Stimulated activated naive CD4-positive, alpha-beta T cell treated with Interleukin-2 at 50 U/mL for 16 hours (primary cell): ENCODE measurements at regions not wholly inside any gene's neighbourhood (a gene's known extent, or its start where the extent isn't known, plus 50 kb on each side); places are given as distances from the start of the nearest gene placed in this dataset.

ENCODE experiments used
- DNase-seq: peaks from one replicate; lab custom pipeline; 2025; lab: John Stamatoyannopoulos, UW

GRCh38 chr11:32039149-32039548 is 51.7 kb upstream of the RCN1 start:
- DNase-seq, result no peak

DNA sequence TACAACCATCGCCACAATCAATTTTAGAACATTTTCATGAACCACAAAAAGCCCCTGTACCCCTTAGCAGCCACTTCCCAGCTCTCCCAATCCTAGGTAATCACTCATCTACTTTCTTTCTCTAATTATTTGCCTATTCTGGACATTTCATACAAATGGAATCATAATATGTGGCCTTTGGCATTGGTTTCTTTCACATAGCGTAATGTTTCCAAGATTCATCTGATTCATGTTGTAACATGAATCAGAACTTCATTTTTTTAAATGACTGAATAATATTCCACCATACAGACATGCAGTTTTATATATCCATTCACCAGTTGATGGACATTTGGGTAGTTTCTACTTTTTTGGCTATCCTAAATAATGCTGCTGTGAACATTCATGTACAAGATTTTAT is 56.2 kb upstream of the RCN1 start:
- DNase-seq, result no peak

DNA sequence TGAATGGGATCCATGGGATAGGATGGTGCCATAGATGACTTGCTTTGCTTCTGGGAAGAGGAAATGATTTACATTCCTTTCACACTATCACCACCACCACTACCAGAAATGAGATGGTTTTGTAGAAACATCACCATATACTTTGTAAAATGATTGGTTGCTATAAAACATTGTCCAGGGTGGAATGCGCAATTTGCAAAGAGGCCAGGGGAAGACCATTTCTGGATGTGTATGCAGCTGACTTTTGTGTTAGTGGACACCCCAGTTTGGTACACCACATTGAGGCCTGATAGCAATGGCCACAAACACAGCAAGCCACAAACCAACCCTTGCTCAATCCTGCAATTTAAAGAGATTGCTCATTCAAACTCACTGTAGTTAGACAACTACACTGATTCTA is 56.7 kb upstream of the RCN1 start:
- DNase-seq, result no peak

DNA sequence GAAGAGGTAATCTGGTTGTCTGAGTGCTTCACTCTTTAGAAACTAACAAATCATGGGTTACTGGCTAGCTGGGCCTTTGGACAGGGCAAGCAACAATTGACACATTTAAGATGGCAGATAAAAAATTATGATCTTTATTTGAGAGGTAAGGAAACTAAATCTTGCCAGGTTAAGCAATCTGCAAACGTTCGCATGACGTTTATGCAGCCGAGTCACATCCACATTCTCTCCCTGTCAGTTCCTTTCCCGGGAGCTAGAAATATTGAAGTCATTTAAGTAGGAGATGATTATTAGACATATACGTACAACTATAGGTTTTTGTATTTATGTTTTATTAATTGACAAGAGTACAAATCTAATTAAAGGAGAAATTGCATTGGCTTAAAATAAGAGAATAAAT is 57.4 kb upstream of the RCN1 start:
- DNase-seq, result no peak

DNA sequence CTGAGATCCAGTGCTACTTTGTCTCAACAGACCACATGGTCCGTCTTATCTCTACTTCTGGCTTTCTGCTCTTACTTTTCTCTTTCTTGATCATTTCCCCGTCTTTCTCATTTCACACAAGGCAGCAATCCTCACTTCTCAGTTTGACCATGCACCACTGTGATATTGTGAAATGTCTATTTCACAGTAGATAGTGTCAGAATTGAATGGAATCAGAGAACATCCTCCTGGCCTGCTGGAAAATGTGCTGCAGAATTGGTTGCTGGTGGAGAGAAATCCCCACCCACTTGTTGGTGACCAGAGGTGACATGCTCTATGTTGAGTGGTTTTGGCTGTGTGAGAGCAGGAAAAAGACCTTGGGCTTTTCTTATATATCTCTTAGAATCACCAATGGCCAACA is 57.8 kb upstream of the RCN1 start:
- DNase-seq, result no peak

- DNase-seq, result no peak
These were observed 58.4 kb upstream of the RCN1 start for GRCh38 chr11:32032478-32032877.

DNA sequence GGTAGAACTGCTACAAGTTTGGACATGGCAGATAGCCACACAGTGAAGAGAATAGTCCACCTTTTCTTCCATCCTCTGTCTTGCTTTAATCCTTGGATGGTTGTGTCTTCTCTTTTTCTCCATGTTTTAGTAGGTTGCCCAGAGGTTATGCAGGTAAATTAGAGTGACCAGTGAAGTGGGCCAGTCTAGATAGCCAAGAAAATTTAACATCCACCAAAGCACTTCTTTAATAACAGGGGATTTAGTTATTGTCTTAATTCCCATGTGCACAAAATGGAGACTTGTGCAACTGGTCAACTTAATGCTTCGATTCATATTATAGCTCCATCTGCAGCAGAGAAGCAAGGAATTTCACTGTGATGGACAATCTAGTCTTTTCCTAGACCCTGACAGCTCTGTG is 58.8 kb upstream of the RCN1 start:
- DNase-seq, result no peak

DNA sequence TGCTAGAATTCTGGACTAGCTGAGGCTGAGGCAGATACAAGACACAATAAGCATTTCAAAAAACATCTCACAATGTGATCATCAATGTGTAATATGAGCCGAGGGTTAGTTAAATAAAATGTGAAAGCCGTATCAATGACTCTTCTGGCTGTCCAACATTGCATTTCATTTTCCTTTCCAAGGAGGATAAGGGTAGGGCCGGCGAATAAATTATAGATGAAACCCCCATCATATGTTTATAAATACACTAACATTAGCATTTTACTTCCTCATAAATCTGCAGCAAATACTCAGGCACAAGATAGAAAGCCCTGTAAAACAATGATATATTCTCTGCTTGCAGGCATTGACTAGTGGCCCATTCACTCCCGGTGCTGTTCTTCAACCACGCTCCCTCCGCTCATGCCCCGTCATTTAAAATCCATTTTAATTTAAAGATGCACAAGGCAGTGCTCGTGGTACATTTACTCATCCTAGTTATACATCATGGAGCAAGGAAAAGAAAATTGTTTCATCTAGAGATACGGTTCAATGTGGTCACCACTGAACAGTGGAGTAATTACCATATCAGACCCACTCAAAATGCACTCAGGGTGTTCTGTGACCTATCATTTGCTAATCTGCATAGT is 59.9 kb upstream of the RCN1 start:
- no peak for DNase-seq

DNA sequence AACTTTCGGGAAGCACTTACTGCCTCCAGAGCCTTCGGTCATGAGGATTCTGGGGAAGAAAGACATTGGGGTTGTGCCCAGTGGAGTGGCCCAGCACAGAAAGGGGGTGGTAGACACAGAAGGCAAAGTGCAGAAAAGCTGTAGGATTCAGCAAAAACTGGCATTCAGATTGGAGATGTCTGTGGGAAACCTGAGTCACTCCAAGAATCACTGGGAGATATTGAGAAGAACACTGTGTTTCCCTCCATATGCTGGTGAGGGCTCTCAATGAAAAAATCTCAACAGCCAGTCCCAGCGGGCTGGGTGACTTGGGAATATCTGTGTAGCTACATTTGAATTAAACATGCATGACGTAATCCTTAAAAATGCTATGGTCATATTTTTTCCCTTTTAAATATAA is 61.2 kb upstream of the RCN1 start:
- DNase-seq, result no peak

- no peak for DNase-seq
These were observed 62.7 kb upstream of the RCN1 start for GRCh38 chr11:32028201-32028600.

DNA sequence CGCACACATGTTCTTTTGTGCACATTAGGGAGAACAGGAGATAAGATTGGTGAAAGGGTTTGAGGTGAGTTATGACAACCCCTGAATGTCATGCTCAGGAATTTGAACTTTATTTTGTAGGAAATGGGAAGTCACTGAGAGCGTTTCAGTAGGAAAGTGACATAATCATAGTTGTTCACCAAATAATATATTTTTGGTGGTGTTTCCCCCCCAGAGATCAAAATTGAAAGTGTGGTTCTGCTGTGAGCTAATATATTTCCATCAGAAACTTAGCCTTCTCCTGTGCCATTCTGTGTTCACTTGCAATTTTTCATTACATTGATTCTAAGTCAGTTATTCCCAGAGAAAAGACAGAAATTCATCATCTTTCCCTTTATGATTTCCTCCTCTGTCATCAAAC is 64.1 kb upstream of the RCN1 start:
- DNase-seq, result no peak

DNA sequence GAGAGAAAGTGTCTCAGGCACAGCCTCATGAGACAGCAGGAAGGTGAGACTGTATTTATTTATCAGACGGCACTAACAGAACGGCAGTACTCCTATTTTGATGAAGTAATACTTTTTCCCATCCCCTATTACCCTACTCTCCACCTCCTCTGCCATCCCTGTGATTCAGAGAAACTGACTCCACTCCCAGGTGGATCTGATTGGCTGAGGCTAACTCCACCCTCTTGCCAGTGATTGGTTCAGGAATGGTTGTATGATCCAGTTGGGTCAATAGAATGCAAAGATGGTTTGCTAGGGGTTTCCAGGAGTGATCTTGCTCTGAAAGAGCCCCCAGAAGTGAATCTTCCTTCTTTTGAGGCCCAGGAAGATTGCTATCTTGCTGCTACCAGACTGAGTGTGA is 65.9 kb upstream of the RCN1 start:
- DNase-seq, result no peak

DNA sequence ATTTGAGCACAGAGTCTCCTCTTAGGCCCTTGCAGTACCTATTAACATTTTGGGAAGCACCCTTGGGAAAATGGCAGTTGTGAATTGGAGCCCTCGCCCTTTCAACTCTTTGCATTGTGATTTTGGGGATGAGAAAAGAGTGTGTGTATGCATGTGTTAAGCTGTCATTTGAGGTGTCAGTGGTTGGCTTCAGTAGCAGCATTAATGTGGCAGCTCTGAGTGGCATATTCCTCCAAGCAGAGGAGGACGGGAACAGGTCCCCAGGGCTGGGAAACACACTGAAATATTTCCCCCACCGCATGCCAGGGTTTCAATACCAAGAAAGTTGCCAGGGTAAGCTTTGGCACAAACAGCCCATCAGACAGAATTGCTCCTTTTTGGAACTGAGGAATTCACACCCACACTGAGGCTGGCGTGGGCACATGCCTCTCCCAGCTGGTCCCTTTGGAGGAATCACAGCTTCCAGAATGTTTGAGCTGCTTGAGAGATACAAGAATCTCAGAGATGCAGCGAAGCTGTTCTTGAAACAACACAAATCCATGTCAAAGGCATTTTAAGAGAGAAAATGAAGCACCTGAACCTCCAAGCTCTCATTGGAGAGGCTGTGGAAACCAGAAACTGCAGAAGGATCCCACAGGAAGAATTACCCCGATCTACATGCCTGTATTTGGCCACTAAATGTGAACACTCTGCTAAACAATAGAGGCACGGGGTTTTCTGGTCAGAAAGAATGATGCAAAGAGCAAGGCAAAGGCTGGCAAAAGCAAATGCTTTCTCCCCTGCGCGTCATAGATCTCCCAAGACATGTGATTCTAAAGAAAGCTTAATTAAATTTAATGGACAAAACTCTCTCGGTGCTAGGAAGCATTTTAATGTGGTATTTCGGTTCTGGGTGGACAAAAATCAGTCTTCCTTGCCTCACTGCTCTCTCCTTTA is 67.2 kb upstream of the RCN1 start:
- no peak for DNase-seq

GRCh38 chr11:32018672-32019071 is 72.2 kb upstream of the RCN1 start:
- DNase-seq, result no peak

DNA sequence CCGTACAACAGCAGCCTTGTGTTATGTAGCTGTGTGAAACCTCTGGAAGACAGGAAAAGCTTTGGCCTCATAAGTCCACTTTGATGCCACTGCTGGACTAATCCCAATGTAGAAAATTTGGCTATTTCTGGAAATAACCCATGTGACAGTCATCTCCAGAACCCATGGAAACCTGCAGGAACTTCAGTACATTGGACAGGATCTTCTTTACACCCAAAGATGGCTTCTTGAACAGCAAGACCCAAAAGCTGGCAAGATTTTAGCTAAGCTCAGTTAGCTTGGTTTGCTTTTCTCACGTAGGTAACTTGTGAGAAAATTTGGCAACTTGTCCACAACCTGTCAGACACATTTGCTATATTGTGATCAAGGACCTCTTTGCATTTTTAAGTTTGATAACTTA is 74.8 kb upstream of the RCN1 start:
- no peak for DNase-seq

- no peak for DNase-seq
These were observed 75.4 kb upstream of the RCN1 start for GRCh38 chr11:32015427-32015826.

- DNase-seq, result no peak
These were observed 77.3 kb upstream of the RCN1 start for GRCh38 chr11:32013603-32014002.

DNA sequence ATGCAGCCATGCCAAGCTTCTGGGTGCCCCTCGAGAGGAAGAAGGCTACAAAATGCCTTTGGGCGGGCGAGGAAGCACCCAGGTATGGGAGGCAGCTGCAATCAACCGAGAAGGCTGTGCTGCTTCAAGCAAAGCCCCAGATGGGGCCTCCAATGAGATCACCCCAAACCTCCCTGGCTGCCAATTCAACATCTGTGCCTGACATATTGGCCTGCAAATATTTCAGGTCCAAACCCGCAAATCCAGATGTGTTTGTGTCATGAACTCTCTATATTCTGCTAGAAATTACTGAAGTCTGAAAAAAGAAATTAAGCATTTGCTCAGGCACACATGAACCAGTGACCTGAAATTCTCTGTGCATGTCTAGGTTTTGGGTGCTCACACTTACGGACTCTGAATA is 78.8 kb upstream of the RCN1 start:
- DNase-seq, result no peak

- no peak for DNase-seq
These were observed 81.9 kb upstream of the RCN1 start for GRCh38 chr11:32008880-32009551.

- DNase-seq, result no peak
These were observed 84.0 kb upstream of the RCN1 start for GRCh38 chr11:32006799-32007388.

DNA sequence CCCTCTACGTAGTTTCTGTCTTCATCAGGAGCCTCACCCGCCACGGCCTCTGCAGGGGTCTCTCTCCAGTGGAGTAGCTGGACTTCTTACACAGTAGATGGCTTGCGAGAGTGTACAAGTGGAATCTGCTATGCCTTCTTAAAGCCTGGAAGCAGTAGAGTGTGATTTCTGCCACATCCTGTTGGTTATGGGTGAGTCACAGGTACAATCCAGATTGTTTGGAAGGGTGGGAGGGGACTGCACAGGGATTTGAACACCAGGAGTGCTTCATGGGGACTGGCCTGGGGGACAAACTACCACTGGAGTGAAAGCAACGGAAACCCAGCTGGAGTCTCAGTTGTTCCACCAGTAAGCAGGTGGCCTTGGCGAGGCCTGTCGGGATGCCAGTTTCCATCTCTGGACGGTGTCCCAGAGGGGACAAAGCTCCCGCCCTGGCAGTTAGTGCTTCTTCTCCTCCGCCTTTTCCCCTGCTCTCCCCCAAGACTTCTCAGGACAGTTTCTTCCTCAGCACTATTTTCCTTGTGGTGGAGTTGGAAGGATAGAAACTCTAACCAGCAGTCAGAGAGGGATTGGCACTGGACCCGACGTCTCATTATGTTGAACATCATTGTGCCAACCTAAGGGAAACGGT is 85.0 kb upstream of the RCN1 start:
- DNase-seq, result no peak

DNA sequence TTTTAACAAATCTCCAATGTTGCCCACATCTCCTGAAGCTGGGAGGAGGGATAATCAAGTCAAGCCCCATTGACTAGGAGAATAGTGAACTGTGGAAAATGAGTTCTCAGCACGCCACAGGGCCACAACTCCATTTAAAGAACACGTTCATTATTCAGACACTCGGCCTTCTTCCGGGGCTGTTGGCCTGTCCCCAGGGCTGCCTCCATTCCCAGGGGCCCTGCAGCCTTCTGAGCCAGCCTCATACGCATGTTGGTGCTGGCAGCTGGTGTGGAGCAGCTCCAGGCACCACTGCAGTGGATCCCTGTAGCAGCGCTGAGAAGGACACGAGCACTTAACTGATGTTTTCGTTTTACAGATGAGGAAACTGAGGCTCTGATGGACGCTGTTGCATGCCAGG is 87.5 kb upstream of the RCN1 start:
- DNase-seq, result no peak
